MG63 (cell line): ENCODE measurements at regions not wholly inside any gene's neighbourhood (a gene's known extent, or its start where the extent isn't known, plus 50 kb on each side); places are given as distances from the start of the nearest gene placed in this dataset.
"Not testable (repeated sequence)": the region's sequence is repeated elsewhere in the genome, so short reads cannot be mapped to it uniquely, and the experiment has no call there.

Source experiments
- DNase-seq: peaks from one replicate; pipeline ENCODE4 v3.0.0-alpha.2; 2020
- H3K27me3 ChIP-seq: fragments of 250-450 bp; sonication (Bioruptor Pico); 2 replicates; pipeline ENCODE4 v1.5.1; 2020; ENCODE audit warnings: mild to moderate bottlenecking, moderate library complexity
- H3K36me3 ChIP-seq: fragments of 250-450 bp; sonication (Bioruptor Pico); 2 replicates; pipeline ENCODE4 v1.5.1; 2020; ENCODE audit warnings: mild to moderate bottlenecking, moderate library complexity
- H3K4me3 ChIP-seq: fragments of 250-450 bp; sonication (Bioruptor Pico); 2 replicates; pipeline ENCODE4 v1.5.1; 2020; ENCODE audit warnings: mild to moderate bottlenecking, moderate library complexity
- H3K9me3 ChIP-seq: fragments of 250-450 bp; sonication (Bioruptor Pico); 2 replicates; pipeline ENCODE4 v1.5.1; 2020; ENCODE audit warnings: mild to moderate bottlenecking, moderate library complexity

- DNase-seq, H3K27me3 ChIP-seq: not testable (repeated sequence)
Measured at GRCh38 chr4:10388146-10388545, 69.1 kb downstream of the ZNF518B start.

DNA sequence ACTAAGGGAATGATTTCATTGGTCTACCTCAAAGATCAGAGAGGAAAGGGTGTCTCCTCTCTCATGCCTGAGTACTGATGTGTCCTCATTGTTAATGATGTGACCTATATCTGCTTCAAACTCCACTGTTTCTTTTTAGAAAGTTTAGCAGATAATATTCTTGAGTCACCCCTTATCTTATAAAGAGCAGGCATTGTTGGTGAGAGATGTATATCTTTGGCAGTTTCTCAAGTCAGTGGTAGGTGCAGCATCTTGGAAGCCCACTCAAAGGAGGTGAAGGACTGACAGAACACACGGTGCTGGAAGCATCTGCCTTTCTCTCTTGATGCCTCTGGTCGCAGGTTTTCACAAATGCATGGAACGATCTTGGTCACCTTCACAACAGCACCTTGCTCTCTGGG is 71.2 kb downstream of the ZNF518B start:
- DNase-seq = no peak
- H3K4me3 ChIP-seq = no peak overlapping the region
- no peaks in the 10 kb centered on the region for H3K9me3 ChIP-seq
- H3K36me3 ChIP-seq = no peaks in the 10 kb centered on the region
- no peaks in the 10 kb centered on the region for H3K27me3 ChIP-seq

More at GRCh38 chr4:10388146-10388545, 69.1 kb downstream of the ZNF518B start:
- H3K36me3 ChIP-seq, H3K9me3 ChIP-seq, H3K4me3 ChIP-seq: not testable (repeated sequence)

- Histone ChIP-seq H3K4me3 (no peak overlapping the region), H3K9me3 (no peaks in the 10 kb centered on the region), H3K27me3 (no peaks in the 10 kb centered on the region), H3K36me3 (no peaks in the 10 kb centered on the region)
- DNase-seq = no peak
Measured at GRCh38 chr4:10384974-10385373, 72.3 kb downstream of the ZNF518B start.

DNA sequence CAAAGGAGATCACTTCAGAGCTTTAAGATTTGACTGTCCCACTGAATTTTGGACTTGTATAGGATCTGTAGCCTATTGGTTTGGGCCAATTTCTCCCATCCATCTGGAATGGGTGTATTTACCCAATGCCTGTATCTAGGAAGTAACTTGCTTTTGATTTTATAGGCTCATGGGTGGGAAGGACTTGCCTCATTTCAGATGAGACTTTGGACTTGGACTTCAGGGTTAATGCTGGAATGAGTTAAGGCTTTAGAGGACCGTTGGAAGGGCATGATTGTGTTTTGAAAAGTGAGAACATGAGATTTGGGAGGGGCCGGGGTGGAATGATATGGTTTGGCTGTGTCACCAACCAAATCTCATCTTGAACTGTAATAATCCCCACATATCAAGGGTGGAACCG is 73.8 kb downstream of the ZNF518B start:
- H3K27me3 ChIP-seq = no peaks in the 10 kb centered on the region
- no peak overlapping the region for H3K4me3 ChIP-seq
- DNase-seq = no peak

DNA sequence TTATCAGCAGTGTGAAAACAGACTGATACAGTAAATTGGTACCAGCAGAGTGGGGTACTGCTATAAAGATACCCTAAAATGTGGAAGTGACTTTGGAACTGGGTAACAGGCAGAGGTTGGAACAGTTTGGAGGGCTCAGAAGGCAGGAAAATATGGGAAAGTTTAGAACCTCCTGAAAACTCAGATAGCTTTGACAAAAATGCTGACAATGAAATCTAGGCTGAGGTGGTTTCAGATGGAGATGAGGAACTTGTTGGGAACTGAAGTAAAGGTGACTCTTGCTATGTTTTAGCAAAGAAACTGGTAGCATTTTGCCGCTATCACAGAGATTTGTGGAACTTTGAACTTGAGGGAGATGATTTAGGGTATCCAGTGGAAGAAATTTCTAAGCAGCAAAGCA is 75.1 kb downstream of the ZNF518B start:
- not testable (repeated sequence) for H3K4me3 ChIP-seq, H3K27me3 ChIP-seq, H3K36me3 ChIP-seq, DNase-seq, H3K9me3 ChIP-seq

More for the DNA sequence above, 73.8 kb downstream of the ZNF518B start:
- Histone ChIP-seq H3K9me3 (no peaks in the 10 kb centered on the region), H3K36me3 (no peaks in the 10 kb centered on the region)

DNA sequence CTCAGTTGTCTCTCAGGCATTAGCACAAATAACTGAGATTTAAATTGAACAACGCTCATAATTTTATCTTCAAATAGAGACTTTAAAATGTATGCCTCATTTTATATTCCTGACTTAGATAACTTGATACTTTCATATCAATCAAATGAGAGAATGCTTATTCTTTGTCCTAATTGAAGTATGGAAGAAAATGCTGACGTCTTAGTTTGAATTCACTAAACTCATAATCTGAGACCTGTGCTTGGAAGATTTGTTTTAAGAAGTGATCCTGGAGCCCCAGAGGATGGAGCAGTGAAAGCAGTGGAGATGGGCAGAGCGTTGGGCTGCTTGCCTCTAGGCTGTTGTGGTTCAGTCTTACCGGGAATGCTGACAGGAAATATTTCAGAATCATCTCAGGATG is 76.1 kb downstream of the ZNF518B start:
- Histone ChIP-seq H3K36me3 (no peaks in the 10 kb centered on the region), H3K27me3 (no peaks in the 10 kb centered on the region), H3K4me3 (no peak overlapping the region), H3K9me3 (no peaks in the 10 kb centered on the region)
- DNase-seq = no peak

- DNase-seq = no peak
- Histone ChIP-seq H3K36me3 (no peaks in the 10 kb centered on the region), H3K27me3 (no peaks in the 10 kb centered on the region), H3K4me3 (no peak overlapping the region), H3K9me3 (no peaks in the 10 kb centered on the region)
Measured at GRCh38 chr4:10380735-10381134, 76.5 kb downstream of the ZNF518B start.

GRCh38 chr4:10371869-10372471 is 85.3 kb downstream of the ZNF518B start:
- H3K9me3 ChIP-seq = no peaks in the 10 kb centered on the region
- no peaks in the 10 kb centered on the region for H3K27me3 ChIP-seq
- DNase-seq = no peak
- H3K4me3 ChIP-seq = no peak overlapping the region
- no peaks in the 10 kb centered on the region for H3K36me3 ChIP-seq

DNA sequence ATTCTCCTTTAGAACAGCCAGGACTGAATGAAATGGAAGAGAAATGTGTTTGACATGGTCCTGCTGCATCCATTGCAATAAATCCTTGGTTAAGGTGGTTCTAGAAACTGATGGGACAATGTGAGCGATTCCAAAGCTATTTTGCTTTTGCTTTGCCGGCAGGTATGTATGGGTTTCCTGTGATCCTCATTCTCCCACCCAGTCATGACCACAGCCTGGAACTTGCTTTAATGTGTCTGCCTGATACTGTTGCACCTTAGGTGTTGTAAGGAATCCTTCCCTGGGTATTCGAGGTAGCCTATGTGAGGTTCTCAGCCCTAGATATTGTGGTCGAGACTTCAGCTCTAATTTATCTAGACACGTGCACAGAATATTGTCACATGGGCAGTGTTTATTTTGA is 86.1 kb downstream of the ZNF518B start:
- Histone ChIP-seq H3K27me3 (no peaks in the 10 kb centered on the region), H3K36me3 (no peaks in the 10 kb centered on the region), H3K9me3 (no peaks in the 10 kb centered on the region), H3K4me3 (no peak overlapping the region)
- no peak for DNase-seq

- H3K9me3 ChIP-seq = no peaks in the 10 kb centered on the region
- DNase-seq = no peak
- H3K27me3 ChIP-seq = no peaks in the 10 kb centered on the region
- no peaks in the 10 kb centered on the region for H3K36me3 ChIP-seq
- H3K4me3 ChIP-seq = no peak overlapping the region
Measured at GRCh38 chr4:10369517-10369916, 87.7 kb downstream of the ZNF518B start.

DNA sequence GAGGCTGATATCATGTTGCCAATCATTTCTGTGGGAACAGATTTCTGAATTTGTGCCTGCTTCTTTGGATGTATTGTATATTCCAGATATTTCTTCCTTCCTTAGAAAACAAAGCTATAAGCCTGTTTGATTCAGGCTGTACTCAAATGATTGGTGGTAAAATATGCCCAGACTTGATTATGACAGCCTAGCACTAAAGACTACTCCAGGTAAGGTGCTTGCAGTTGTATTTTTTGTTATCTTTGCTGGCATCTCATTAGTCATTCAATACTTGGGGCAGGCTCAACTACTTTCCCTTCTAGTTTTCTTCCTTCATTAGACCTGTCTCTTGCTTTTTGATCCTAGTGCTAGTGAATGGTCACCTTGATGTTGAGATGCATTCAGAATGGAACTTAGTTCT is 90.6 kb downstream of the ZNF518B start:
- DNase-seq = no peak
- Histone ChIP-seq H3K36me3 (no peaks in the 10 kb centered on the region), H3K27me3 (no peaks in the 10 kb centered on the region), H3K9me3 (no peaks in the 10 kb centered on the region), H3K4me3 (no peak overlapping the region)

DNA sequence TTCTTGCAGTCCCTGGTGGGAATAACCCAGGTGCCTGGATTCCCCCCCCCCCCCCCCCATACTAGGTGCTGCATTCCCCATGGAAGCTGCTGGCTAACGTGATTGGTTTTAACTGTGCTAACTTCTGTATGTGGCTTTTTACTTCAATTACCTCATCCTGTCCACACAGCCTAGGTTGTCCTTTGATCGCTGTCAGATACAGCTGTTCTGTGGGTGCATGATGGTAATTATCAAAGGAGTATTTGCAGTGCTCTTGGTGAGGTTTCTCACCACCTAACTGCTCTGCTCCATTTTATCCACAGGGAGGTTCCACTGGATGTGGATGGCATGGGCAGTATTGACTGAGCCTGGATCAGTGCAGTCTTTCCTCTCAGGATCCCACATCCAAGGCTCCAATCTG is 93.0 kb downstream of the ZNF518B start:
- DNase-seq = no peak
- Histone ChIP-seq H3K36me3 (no peaks in the 10 kb centered on the region), H3K27me3 (no peaks in the 10 kb centered on the region), H3K4me3 (no peak overlapping the region), H3K9me3 (no peaks in the 10 kb centered on the region)

- Histone ChIP-seq H3K27me3 (no peaks in the 10 kb centered on the region), H3K4me3 (no peak overlapping the region), H3K9me3 (no peaks in the 10 kb centered on the region), H3K36me3 (no peaks in the 10 kb centered on the region)
- DNase-seq = no peak
Measured at GRCh38 chr4:10354746-10355145, 102.5 kb downstream of the ZNF518B start.

DNA sequence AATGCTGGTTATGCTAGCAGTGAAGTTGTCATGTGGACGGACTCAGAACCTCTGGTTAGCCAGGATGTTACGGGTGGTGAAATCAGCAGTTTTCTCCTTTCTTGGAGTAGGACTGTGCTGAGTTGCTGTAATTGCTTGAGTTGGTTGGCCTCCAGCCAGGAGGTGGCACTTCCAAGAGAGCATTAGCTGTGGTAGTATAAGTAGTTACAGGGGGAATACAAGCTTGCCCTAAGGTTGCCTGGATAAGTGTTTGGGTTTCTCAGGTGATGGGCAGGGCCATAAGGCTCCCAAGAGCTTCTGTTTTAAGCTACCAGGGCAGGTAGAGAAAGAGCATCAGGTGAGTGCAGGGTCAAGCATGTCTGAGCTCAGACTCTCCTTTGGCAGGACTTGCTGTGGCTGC is 103.0 kb downstream of the ZNF518B start:
- no peak for DNase-seq
- no peaks in the 10 kb centered on the region for H3K9me3 ChIP-seq
- no peaks in the 10 kb centered on the region for H3K36me3 ChIP-seq
- H3K27me3 ChIP-seq = no peaks in the 10 kb centered on the region
- H3K4me3 ChIP-seq = no peak overlapping the region

DNA sequence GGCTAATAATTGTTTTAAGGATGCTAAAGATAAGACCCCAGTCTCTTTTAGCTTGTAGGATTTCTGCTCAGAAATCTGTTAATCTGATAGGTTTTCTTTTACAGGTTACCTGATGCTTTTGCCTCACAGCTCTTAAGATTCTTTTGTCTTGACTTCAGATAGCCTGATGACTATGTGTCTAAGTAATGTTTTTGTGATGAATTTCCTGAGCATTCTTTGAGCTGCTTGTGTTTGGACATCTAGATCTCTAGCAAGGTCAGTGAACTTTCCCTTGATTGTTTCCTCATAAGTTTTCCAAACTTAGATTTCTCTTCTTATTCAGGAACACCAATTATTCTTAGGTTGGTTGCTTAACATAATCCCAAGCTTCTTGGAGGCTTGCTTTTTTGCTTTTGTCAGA is 104.1 kb downstream of the ZNF518B start:
- no peaks in the 10 kb centered on the region for H3K9me3 ChIP-seq
- no peak for DNase-seq
- H3K4me3 ChIP-seq = no peak overlapping the region
- no peaks in the 10 kb centered on the region for H3K27me3 ChIP-seq
- no peaks in the 10 kb centered on the region for H3K36me3 ChIP-seq

- H3K4me3 ChIP-seq = no peak overlapping the region
- DNase-seq = no peak
- no peaks in the 10 kb centered on the region for H3K9me3 ChIP-seq
- H3K27me3 ChIP-seq = no peaks in the 10 kb centered on the region
- no peaks in the 10 kb centered on the region for H3K36me3 ChIP-seq
Measured at GRCh38 chr4:10348241-10348640, 109.0 kb downstream of the ZNF518B start.

- Histone ChIP-seq H3K9me3 (no peaks in the 10 kb centered on the region), H3K4me3 (no peak overlapping the region), H3K36me3 (no peaks in the 10 kb centered on the region), H3K27me3 (no peaks in the 10 kb centered on the region)
- DNase-seq = no peak
Measured at GRCh38 chr4:10347815-10348214, 109.4 kb downstream of the ZNF518B start.

GRCh38 chr4:10347281-10347795 is 109.9 kb downstream of the ZNF518B start:
- H3K36me3 ChIP-seq = no peaks in the 10 kb centered on the region
- no peaks in the 10 kb centered on the region for H3K9me3 ChIP-seq
- no peak for DNase-seq
- no peak overlapping the region for H3K4me3 ChIP-seq
- no peaks in the 10 kb centered on the region for H3K27me3 ChIP-seq

GRCh38 chr4:10346023-10346422 is 111.2 kb downstream of the ZNF518B start:
- Histone ChIP-seq H3K4me3 (no peak overlapping the region), H3K27me3 (no peaks in the 10 kb centered on the region), H3K36me3 (no peaks in the 10 kb centered on the region), H3K9me3 (no peaks in the 10 kb centered on the region)
- no peak for DNase-seq
